WTC11 (cell line): ENCODE measurements at regions not wholly inside any gene's neighbourhood (a gene's known extent, or its start where the extent isn't known, plus 50 kb on each side); places are given as distances from the start of the nearest gene placed in this dataset.

Experiments
- ATAC-seq: fragments of 200-7000 bp; cut with Tn5 transposase; 2 replicates; pipeline ENCODE4 v1.10.0; 2021; ENCODE audit warnings: mild to moderate bottlenecking, moderate library complexity
- CTCF ChIA-PET: fragments of 300-600 bp; sonication (Branson Sonifier 250); formaldehyde crosslinking; loops from one replicate; lab custom pipeline; 2021; ENCODE audit warnings: antibody characterized with exemption; lab: Charles Lee
- POLR2A ChIA-PET: fragments of 350-600 bp; sonication (Branson Sonifier 250); formaldehyde crosslinking; loops from one replicate; lab custom pipeline; 2021; ENCODE audit warnings: antibody characterized with exemption; lab: Charles Lee
- DNase-seq: peaks from one replicate; pipeline ENCODE4 v3.0.0; 2021; ENCODE audit warnings: low spot score
- H3K27ac Mint-ChIP-seq: 2 replicates; pipeline ENCODE4 v1.8.0; 2021; ENCODE audit warnings: mixed read lengths
- H3K27me3 Mint-ChIP-seq: 2 replicates; pipeline ENCODE4 v1.8.0; 2021; ENCODE audit warnings: low read depth, mild to moderate bottlenecking, moderate library complexity, mixed read lengths
- H3K36me3 Mint-ChIP-seq: 2 replicates; pipeline ENCODE4 v1.8.0; 2021; ENCODE audit warnings: mixed read lengths
- H3K4me1 Mint-ChIP-seq: 2 replicates; pipeline ENCODE4 v1.8.0; 2022; ENCODE audit warnings: mixed read lengths
- H3K4me3 Mint-ChIP-seq: 2 replicates; pipeline ENCODE4 v1.8.0; 2021; ENCODE audit warnings: mild to moderate bottlenecking, moderate library complexity, mixed read lengths
- H3K9me3 Mint-ChIP-seq: 2 replicates; pipeline ENCODE4 v1.8.0; 2021; ENCODE audit warnings: mixed read lengths
- ATF1 ChIP-seq: sonication (generic); formaldehyde crosslinking; IDR thresholded peaks from 2 replicates; pipeline ENCODE4 v1.8.1; 2023; ENCODE audit warnings: mild to moderate bottlenecking, moderate library complexity, missing genetic modification reagents
- FOXJ3 ChIP-seq: sonication (generic); formaldehyde crosslinking; IDR thresholded peaks from 2 replicates; pipeline ENCODE4 v1.9.0; 2021; ENCODE audit warnings: missing genetic modification reagents, mild to moderate bottlenecking, borderline replicate concordance
- MXD4 ChIP-seq: fragments of 250-450 bp; sonication (Bioruptor Pico); IDR thresholded peaks from 2 replicates; pipeline ENCODE4 v1.8.0; 2021; ENCODE audit warnings: mild to moderate bottlenecking, moderate library complexity, borderline replicate concordance
- NFATC4 ChIP-seq: fragments of 250-450 bp; sonication (Bioruptor Pico); IDR thresholded peaks from 2 replicates; pipeline ENCODE4 v1.9.0; 2021; ENCODE audit warnings: mild to moderate bottlenecking
- NR2C2 ChIP-seq: sonication (generic); formaldehyde crosslinking; IDR thresholded peaks from 2 replicates; pipeline ENCODE4 v1.8.0; 2022; ENCODE audit warnings: mild to moderate bottlenecking, missing genetic modification reagents
- NR3C1 ChIP-seq: sonication (generic); formaldehyde crosslinking; conservative IDR thresholded peaks from 2 replicates; pipeline ENCODE4 v1.8.1; 2023; ENCODE audit warnings: low read depth, mild to moderate bottlenecking, missing genetic modification reagents
- PRRX2 ChIP-seq: fragments of 250-450 bp; sonication (Bioruptor Pico); IDR thresholded peaks from 2 replicates; pipeline ENCODE4 v1.8.0; 2021; ENCODE audit warnings: mild to moderate bottlenecking
- SOX15 ChIP-seq: fragments of 250-450 bp; sonication (Bioruptor Pico); IDR thresholded peaks from 2 replicates; pipeline ENCODE4 v1.9.0; 2021; ENCODE audit warnings: mild to moderate bottlenecking
- ZNF219 ChIP-seq: sonication (generic); formaldehyde crosslinking; IDR thresholded peaks from 2 replicates; pipeline ENCODE4 v1.8.0; 2023; ENCODE audit warnings: missing genetic modification reagents, mild to moderate bottlenecking, borderline replicate concordance
- ZNF232 ChIP-seq: sonication (generic); formaldehyde crosslinking; IDR thresholded peaks from 2 replicates; pipeline ENCODE4 v1.8.0; 2022; ENCODE audit warnings: mild to moderate bottlenecking, missing genetic modification reagents
- ZNF416 ChIP-seq: fragments of 250-450 bp; sonication (Bioruptor Pico); IDR thresholded peaks from 2 replicates; pipeline ENCODE4 v1.9.0; 2021; ENCODE audit warnings: mild to moderate bottlenecking, inconsistent platforms
- ZNF671 ChIP-seq: fragments of 250-450 bp; sonication (Bioruptor Pico); IDR thresholded peaks from 2 replicates; pipeline ENCODE4 v1.8.0; 2021; ENCODE audit warnings: mild to moderate bottlenecking
- TF ChIP-seq, protein P1 (sequence below): fragments of 250-450 bp; sonication (Bioruptor Pico); IDR thresholded peaks from 2 replicates; pipeline ENCODE4 v1.9.0; 2021; ENCODE audit warnings: mild to moderate bottlenecking
- TF ChIP-seq, protein P2 (sequence below): sonication (generic); formaldehyde crosslinking; IDR thresholded peaks from 2 replicates; pipeline ENCODE4 v1.8.0; 2023; ENCODE audit warnings: missing genetic modification reagents, mild to moderate bottlenecking, borderline replicate concordance
- TF ChIP-seq, protein P3 (sequence below): sonication (generic); formaldehyde crosslinking; IDR thresholded peaks from 2 replicates; pipeline ENCODE4 v1.8.0; 2022; ENCODE audit warnings: mild to moderate bottlenecking, missing genetic modification reagents
- TF ChIP-seq, protein P4 (sequence below): sonication (generic); formaldehyde crosslinking; IDR thresholded peaks from 2 replicates; pipeline ENCODE4 v1.8.0; 2023; ENCODE audit warnings: missing genetic modification reagents
- TF ChIP-seq, protein P5 (sequence below): fragments of 250-450 bp; sonication (Bioruptor Pico); conservative IDR thresholded peaks from 2 replicates; pipeline ENCODE4 v1.9.0; 2021; ENCODE audit warnings: mild to moderate bottlenecking

DNA sequence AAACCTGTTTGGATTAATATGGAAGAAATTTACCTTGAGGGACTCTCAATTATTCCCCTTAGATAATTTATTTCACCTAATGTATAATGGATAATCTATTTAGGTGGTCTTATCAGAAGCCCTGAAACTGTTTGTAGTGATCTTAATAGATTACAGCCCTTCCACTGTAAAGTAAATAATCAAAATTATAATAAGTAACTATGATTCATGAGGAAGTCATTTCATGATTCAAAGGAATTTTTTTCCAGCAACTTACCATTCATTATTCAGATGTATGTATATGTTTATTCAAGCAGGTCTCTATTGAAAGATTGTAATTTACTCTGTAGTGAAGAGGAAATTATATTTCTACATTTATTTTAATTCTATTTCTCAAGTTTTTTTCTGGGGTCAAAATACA is 250.6 kb upstream of the ROBO1 start (continued):
- TF ChIP-seq, protein P1, sequence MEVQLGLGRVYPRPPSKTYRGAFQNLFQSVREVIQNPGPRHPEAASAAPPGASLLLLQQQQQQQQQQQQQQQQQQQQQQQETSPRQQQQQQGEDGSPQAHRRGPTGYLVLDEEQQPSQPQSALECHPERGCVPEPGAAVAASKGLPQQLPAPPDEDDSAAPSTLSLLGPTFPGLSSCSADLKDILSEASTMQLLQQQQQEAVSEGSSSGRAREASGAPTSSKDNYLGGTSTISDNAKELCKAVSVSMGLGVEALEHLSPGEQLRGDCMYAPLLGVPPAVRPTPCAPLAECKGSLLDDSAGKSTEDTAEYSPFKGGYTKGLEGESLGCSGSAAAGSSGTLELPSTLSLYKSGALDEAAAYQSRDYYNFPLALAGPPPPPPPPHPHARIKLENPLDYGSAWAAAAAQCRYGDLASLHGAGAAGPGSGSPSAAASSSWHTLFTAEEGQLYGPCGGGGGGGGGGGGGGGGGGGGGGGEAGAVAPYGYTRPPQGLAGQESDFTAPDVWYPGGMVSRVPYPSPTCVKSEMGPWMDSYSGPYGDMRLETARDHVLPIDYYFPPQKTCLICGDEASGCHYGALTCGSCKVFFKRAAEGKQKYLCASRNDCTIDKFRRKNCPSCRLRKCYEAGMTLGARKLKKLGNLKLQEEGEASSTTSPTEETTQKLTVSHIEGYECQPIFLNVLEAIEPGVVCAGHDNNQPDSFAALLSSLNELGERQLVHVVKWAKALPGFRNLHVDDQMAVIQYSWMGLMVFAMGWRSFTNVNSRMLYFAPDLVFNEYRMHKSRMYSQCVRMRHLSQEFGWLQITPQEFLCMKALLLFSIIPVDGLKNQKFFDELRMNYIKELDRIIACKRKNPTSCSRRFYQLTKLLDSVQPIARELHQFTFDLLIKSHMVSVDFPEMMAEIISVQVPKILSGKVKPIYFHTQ (CRISPR knock-in tag), result no peak
- TF ChIP-seq ZNF232 (CRISPR knock-in tag), result no peak
- TF ChIP-seq, protein P2, sequence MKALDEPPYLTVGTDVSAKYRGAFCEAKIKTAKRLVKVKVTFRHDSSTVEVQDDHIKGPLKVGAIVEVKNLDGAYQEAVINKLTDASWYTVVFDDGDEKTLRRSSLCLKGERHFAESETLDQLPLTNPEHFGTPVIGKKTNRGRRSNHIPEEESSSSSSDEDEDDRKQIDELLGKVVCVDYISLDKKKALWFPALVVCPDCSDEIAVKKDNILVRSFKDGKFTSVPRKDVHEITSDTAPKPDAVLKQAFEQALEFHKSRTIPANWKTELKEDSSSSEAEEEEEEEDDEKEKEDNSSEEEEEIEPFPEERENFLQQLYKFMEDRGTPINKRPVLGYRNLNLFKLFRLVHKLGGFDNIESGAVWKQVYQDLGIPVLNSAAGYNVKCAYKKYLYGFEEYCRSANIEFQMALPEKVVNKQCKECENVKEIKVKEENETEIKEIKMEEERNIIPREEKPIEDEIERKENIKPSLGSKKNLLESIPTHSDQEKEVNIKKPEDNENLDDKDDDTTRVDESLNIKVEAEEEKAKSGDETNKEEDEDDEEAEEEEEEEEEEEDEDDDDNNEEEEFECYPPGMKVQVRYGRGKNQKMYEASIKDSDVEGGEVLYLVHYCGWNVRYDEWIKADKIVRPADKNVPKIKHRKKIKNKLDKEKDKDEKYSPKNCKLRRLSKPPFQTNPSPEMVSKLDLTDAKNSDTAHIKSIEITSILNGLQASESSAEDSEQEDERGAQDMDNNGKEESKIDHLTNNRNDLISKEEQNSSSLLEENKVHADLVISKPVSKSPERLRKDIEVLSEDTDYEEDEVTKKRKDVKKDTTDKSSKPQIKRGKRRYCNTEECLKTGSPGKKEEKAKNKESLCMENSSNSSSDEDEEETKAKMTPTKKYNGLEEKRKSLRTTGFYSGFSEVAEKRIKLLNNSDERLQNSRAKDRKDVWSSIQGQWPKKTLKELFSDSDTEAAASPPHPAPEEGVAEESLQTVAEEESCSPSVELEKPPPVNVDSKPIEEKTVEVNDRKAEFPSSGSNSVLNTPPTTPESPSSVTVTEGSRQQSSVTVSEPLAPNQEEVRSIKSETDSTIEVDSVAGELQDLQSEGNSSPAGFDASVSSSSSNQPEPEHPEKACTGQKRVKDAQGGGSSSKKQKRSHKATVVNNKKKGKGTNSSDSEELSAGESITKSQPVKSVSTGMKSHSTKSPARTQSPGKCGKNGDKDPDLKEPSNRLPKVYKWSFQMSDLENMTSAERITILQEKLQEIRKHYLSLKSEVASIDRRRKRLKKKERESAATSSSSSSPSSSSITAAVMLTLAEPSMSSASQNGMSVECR (CRISPR knock-in tag), result no peak
- TF ChIP-seq, all 79 proteins: peak for 0

DNA sequence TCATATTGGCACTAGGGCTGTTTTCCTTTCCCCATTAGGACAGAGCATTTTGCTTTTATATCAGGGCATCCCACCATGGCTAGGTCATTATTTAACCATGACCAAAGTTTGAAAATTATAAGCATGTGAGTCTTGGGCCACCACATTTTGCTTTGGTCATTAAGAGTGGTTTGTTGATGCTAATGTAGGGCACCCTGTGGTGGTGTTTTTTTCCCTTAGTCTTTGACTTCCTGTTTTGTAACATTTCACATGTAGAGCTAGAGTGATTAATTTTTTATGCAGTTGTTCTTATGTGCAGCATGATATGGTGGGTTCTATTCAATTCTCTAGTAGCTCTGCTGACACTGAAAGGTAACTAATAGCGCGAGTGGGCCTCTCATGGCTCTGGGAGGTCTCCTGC is 249.6 kb upstream of the ROBO1 start:
- ATAC-seq (no peak), DNase-seq (no peak)
- no peak overlapping the region for H3K27ac Mint-ChIP-seq
- no peaks in the 10 kb centered on the region for H3K27me3 Mint-ChIP-seq
- H3K9me3 Mint-ChIP-seq, result no peaks in the 10 kb centered on the region
- H3K4me3 Mint-ChIP-seq, result no peak overlapping the region
- H3K4me1 Mint-ChIP-seq, result peaks cover 6% of the 10 kb centered on the region
- ChIA-PET CTCF (no interaction called here), POLR2A (no interaction called here)
- no peaks in the 10 kb centered on the region for H3K36me3 Mint-ChIP-seq
- TF ChIP-seq PRRX2 (CRISPR knock-in tag) (no peak), NFATC4 (CRISPR knock-in tag) (no peak), FOXJ3 (CRISPR knock-in tag) (no peak), NR3C1 (CRISPR knock-in tag) (no peak), SOX15 (CRISPR knock-in tag) (no peak), ZNF219 (CRISPR knock-in tag) (no peak), MXD4 (CRISPR knock-in tag) (no peak), ZNF416 (CRISPR knock-in tag) (no peak), ATF1 (CRISPR knock-in tag) (no peak), NR2C2 (CRISPR knock-in tag) (no peak), ZNF671 (CRISPR knock-in tag) (no peak)
- TF ChIP-seq, protein P3, sequence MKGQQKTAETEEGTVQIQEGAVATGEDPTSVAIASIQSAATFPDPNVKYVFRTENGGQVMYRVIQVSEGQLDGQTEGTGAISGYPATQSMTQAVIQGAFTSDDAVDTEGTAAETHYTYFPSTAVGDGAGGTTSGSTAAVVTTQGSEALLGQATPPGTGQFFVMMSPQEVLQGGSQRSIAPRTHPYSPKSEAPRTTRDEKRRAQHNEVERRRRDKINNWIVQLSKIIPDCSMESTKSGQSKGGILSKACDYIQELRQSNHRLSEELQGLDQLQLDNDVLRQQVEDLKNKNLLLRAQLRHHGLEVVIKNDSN (CRISPR knock-in tag), result no peak
- TF ChIP-seq, protein P4, sequence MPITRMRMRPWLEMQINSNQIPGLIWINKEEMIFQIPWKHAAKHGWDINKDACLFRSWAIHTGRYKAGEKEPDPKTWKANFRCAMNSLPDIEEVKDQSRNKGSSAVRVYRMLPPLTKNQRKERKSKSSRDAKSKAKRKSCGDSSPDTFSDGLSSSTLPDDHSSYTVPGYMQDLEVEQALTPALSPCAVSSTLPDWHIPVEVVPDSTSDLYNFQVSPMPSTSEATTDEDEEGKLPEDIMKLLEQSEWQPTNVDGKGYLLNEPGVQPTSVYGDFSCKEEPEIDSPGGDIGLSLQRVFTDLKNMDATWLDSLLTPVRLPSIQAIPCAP (CRISPR knock-in tag), result no peak
- TF ChIP-seq, protein P5, sequence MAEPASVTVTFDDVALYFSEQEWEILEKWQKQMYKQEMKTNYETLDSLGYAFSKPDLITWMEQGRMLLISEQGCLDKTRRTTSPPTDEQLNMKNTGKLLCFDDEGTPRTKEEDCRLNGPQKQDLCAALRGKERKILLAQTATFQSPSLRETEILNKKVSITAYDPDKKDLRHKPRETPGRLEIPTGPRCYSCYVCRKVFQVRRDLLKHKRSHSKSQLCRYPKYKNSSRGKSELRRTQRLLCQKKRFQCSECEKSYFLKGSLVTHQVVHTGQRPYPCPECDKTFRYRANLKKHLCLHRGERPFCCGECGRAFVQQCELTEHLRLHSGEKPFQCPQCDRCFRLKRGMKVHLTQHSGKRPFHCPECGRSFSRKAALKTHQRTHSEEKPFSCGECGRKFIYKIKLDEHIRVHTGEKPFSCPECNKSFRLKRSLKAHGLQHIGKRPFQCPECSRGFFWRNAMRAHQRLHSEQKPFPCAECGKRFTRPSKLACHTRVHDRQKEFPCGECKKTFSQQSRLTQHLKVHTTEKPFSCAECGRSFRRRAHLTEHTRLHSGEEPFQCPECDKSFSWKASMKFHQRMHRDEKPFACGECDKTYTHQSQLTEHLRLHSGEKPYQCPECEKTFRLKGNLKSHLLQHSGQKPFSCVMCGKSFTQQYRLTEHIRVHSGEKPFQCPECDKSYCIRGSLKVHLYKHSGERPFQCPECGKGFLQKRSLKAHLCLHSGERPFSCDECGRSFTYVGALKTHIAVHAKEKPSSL (CRISPR knock-in tag), result no peak
